CD4-positive, alpha-beta T cell treated with Interleukin-10 for 1 hour (primary cell): ENCODE measurements at regions not wholly inside any gene's neighbourhood (a gene's known extent, or its start where the extent isn't known, plus 50 kb on each side); places are given as distances from the start of the nearest gene placed in this dataset.
"Not testable (repeated sequence)": the region's sequence is repeated elsewhere in the genome, so short reads cannot be mapped to it uniquely, and the experiment has no call there.

ENCODE experiments used
- DNase-seq: peaks from one replicate; pipeline ENCODE4 v3.0.0-alpha.2; 2020

DNA sequence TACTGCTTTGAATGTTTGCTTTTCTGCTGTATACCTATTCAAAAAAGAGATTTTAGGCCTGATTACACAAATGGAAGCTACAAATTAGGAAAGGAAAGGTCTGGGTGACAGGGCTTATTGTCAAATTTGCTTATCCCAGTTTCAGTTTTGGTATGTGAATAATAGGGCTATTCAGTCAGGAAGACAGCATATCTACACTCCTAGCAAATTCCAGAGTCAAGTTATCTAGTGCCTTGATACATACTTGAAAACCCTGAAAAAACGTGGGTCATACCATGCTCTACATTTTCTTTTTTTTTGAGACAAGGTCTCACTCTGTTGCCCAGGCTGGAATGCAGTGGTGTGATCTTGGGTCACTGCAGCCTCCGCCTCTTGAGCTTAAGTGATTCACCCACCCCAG lies 59.2 kb upstream of the CCDC180 start:
- not testable (repeated sequence) for DNase-seq

DNA sequence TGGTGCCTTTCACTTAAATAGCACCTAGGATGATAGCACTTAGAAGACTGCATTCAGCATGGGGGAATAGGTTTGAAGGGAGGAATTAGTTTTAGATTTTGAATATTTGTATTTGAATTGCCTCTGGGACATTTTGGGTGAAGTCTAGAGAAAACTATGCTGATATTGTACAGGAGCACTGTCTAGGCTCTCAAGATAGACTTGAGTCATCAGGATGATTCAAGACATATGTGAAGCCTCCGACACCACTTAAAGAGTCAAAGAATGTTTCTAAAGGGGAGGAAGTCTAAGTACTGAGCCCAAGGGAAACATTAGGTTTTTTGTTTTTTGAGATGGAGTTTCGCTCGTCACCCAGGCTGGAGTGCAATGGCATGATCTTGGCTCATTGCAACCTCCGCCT lies 63.9 kb upstream of the CCDC180 start:
- no peak for DNase-seq

DNA sequence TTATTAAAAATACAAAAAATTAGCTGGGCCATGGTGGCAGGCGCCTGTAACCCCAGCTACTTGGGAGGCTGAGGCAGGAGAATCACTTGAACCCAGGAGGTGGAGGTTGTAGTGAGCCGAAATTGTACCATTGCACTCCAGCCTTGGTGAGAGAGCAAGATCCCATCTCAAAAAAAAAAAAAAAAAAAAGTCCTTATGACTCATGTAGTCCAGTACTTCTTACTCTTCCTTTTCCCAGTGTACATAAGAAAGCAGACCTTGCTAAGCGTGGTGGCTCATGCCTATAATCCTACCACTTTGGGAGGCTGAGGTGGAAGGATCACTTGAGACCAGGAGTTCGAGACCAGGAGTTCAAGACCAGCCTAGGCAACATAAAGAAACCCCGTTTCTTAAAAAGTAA lies 66.0 kb upstream of the CCDC180 start:
- DNase-seq: not testable (repeated sequence)

DNA sequence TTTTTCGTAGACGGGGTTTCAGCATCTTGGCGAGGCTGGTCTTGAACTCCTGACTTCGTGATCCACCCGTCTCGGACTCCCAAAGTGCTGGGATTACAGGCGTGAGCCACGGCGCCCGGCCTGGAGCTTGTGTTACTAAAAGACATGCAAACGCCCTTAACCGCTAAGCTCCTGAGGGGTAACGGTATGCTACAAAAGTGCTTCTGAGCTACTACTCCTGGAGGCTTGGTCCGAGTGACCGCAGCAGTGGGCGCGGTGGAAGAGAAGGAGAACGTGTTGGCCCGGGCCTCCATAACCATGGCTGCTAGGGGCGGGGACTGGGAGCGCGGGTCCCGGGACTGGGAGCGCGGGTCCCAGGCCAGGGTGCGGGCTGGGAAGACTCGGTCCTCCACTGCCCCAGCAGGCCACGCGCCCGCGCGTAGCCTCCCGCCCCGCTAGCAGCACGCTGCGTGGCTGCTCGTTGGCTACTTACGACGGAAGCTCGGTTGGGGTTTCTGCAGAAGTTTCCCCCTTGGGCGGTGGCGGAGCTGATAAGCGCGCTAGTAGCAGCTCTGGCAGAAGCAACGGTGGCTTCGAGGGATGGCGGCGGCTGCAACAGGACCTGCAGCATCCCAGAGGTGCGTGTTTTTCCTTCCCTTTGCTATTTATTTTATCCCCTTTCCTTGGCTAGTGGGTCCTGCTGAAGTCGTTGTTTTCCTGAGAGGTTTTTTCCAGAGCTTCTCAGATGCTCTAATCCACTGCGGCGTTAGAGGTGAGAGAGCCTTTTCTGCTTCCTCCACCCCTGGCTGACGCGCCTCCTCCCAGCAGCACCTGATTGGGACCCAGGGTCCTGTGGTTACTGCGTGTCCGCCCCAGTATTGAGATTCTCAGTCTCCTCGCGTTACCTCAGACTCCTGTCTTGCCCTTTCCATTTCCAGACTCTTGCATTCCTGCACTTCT lies 69.2 kb upstream of the CCDC180 start:
- peak; percentile 77 for DNase-seq

DNA sequence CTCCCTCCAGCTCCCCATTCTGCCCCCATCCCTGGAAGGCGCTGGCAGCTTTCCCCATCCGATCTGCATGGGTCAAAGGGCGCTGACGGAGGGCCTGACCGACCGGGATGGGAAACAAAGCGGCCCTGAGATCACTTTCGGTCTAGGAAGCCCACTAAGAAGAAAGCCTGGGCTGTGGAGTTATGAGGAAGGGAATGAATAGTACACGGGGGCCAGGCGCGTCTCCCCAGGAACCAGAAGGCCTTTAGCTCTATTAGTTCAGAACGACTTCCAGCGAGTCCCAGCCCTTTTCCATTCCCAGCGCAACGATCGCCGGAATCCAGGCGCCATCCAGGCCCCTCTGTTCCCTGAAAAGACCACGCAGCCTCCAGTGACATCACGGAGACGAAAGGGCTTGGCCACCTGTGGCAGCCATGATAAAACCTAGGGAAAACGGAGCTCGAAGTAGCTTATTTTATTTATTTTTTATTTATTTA lies 70.1 kb upstream of the CCDC180 start:
- DNase-seq: no peak

DNA sequence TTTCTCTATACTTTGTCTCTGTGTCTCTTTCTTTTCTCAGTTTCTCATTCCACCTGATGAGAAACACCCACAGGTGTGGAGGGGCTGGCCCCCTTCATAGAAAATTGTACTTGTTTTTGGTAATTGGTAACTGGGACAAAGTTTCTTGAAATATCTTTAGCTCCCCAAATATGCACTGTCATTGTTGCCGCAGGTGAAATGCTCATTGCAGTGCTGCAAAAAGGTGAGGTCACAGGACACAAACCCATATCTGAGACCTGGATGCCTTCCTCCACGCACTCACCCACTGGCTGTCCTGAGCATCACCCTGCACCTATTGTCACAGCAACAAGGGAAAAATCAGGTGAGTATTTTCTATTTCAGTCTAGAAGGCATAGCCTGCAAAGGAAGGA lies 74.5 kb upstream of the CCDC180 start:
- DNase-seq: not testable (repeated sequence)

DNA sequence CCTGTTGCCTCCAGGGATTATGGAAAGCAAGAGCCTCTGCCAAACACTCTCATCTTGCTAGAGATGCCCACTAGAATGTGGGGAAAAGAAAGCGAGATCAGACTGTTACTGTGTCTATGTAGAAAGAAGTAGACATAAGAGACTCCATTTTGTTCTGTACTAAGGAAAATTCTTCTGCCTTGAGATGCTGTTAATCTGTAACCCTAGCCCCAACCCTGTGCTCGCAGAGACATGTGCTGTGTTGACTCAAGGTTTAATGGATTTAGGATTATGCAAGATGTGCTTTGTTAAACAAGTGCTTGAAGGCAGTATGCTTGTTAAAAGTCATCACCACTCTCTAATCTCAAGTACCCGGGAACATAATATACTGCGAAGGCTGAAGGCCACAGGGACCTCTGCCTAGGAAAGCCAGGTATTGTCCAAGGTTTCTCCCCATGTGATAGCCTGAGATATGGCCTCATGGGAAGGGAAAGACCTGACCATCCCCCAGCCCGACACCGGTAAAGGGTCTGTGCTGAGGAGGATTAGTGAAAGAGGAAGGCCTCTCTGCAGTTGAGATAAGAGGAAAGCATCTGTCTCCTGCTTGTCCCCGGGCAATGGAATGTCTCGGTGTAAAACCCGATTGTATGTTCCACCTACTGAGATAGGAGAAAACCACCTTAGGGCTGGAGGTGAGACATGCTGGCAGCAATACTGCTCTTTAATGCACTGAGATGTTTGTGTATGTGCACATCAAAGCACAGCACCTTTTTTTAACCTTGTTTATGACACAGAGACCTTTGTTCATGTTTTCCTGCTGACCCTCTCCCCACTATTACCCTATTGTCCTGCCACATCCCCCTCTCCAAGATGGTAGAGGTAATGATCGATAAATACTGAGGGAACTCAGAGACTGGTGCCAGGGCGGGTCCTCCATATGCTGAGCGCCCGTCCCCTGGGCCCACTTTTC lies 75.1 kb upstream of the CCDC180 start:
- DNase-seq: not testable (repeated sequence)

DNA sequence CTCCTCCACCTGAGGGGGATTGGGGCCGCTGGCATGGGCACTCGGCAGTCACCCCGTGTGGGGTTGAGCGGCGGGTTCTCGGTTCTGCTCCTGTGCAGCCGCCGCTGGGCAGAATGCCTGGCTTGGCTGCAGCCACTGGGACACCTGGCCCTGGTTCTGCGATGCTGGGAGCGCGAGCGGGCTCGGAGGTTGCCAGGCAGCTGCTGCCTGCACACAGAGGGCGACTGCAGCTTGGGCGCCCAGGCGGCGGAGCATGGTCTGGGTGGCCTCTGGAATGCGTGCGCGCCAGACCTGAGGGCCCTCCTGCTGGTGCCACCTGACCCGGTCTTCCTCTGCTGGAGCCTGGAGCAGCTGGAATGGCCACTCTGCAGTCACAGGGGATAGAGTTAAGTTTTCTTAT lies 85.1 kb upstream of the CCDC180 start:
- DNase-seq: not testable (repeated sequence)

DNA sequence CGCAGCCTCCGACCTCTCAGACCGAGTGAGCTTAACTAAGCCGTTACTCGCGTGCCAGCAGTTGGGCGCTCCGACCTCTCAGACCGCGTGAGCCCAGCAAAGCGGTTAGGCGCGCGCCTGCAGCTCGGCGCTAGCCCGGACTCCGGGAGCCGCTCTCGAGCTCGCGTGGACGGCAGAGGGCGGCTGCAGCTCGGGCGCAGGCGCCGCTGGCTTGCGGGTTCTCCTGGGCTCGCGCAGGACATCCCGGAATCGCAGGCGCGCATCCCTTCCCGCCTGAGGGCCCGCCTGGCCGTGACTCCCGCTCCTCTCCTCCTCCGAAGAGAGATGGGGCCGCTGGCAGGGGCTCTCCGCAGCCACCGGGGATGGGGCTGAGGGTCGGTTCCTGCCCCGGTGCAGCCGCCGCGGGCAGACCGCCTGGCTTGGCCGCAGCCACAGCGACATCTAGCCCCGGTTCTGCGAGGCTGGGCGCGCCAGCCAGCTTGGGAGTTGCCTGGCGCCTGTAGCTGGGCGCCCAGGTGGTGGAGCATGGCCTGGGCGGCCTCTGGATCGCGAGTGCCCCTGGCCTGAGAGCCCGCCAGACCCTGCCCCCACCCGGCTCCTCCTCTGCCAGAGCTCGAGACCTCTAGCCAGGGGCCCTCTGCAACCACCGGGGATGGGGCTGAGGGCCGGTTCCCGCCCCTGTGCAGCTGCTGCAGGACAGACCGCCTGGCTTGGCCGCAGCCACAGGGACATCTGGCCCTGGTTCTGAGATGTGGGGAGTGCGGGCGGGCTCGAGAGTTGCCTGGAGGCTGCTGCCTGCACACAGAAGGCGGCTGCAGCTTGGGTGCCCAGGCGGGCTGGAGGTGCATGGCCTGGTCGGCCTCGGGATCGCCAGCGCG lies 85.7 kb upstream of the CCDC180 start:
- DNase-seq: peak; percentile 50

DNA sequence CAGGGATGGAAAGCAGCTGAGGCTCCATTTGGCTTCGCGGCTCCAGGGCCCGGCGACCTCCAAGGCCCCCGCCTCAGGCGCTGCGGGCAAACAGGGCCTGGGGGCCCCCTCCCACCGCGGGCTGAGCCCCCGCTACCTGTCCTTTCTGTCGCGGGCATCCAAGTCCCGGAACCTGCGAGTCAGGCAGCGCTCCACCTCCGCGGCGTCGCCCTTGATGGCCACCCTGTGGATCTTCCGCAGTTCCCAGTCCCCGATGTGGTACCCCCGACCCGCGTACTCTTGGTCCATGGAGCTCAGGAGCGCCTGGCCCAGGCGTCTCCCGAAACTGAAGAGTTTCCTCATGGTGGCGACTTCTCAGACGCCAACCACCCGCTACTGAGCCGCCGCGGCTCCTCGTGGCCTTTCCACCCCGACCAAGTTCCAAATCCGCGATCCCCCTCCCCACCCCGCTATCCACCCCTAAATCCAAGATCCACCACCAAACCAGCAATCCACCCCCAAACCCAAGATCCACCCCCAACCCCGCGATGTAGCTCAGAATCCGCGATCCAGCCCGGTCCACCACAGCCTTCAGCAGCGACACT lies 86.5 kb upstream of the CCDC180 start:
- DNase-seq: no peak

DNA sequence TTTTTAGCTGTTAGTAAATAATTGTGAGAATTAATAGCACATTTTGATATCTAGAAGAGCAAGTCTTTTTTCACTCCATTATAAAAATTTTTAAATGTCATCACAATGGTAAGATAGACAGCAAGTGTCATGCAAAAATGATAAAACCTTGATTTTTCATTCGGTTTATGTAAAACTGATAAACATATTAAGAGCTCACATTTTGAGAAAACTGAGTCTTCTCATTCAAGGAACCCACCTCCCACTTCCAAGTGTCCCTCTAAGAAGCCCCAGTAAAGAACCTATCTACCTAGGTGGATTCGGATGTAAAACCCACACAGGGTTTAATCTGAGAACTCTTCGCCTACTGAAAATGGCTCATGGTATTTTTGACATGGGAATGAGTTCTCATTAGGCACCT lies 87.1 kb upstream of the CCDC180 start:
- DNase-seq: not testable (repeated sequence)

DNA sequence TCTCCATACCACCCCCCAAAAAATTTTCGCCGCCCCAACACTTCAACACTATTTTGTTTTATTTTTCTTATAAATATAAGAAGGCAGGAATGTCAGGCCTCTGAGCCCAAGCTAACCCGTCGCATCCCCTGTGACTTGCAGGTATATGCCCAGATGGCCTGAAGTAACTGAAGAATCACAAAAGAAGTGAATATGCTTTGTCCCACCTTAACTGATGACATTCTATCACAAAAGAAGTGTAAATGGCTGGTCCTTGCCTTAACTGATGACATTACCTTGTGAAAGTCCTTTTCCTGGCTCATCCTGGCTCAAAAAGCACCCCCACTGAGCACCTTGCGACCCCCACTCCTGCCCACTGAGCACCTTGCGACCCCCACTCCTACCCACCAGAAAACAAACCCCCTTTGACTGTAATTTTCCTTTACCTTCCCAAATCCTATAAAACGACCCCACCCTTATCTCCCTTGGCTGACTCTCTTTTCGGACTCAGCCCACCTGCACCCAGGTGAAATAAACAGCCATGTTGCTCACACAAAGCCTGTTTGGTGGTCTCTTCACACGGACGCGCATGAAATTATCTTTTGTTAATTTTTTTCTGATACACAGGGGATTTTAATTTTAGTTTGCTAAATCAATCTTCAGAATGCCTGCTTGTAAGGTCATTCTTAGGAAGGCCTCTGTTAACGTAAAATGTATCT lies 87.9 kb upstream of the CCDC180 start:
- DNase-seq: not testable (repeated sequence)

DNA sequence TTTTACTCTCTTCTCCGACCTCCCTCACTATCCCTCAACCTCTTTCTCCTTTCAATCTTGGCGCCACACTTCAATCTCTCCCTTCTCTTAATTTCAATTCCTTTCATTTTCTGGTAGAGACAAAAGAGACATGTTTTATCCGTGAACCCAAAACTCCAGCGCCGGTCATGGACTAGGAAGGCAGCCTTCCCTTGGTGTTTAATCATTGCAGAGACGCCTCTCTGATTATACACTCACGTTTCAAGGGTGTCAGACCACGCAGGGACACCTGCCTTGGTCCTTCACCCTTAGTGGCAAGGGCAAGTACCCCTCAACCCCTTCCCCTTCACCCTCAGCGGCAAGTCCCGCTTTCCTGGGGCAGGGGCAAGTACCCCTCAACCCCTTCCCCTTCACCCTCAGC lies 92.3 kb upstream of the CCDC180 start:
- DNase-seq: not testable (repeated sequence)

DNA sequence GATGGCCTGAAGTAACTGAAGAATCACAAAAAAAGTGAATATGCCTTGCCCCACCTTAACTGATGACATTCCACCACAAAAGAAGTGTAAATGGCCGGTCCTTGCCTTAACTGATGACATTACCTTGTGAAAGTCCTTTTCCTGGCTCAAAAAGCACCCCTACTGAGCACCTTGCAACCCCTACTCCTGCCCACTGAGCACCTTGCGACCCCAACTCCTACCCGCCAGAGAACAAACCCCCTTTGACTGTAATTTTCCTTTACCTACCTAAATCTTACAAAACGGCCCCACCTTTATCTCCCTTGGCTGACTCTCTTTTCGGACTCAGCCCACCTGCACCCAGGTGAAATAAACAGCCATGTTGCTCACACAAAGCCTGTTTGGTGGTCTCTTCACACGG lies 92.9 kb upstream of the CCDC180 start:
- DNase-seq: not testable (repeated sequence)

DNA sequence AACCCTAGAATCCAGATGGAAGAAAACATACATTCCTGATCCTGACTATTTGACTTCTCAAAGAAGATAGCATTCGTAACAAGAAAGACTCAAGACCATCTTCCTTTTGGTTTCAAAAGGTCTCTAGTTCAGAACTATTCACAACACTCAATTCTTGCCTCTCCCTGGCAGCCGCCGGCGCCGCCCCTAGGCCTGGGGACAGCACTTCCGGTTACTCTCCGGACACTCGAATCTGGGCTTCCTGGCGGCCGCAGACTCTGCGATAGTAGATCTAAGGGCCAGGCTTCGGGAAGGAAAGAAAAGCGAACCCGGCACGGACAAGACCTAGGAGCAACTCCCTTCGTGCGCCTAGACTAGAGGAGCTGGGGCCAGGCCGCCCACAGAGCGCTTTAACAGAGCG lies 107.8 kb upstream of the CCDC180 start:
- DNase-seq: not testable (repeated sequence)

DNA sequence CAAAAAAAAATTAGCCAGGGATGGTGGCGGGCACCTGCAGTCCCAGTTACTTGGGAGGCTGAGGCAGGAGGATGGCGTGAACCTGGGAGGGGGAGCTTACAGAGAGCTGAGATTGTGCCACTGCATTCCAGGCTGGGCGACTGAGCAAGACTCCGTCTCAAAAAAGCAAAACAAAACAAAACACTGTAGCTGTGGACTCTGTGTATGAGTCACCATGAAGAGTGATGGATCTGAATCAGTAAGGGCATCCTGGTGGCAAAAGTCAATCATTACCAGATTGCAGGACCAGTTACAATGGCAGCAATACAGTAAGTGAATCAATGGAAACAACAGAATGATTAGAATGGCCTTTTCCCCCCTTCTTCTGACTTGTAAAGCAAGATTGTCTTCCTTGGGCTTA lies 113.7 kb upstream of the CCDC180 start:
- DNase-seq: not testable (repeated sequence)

DNA sequence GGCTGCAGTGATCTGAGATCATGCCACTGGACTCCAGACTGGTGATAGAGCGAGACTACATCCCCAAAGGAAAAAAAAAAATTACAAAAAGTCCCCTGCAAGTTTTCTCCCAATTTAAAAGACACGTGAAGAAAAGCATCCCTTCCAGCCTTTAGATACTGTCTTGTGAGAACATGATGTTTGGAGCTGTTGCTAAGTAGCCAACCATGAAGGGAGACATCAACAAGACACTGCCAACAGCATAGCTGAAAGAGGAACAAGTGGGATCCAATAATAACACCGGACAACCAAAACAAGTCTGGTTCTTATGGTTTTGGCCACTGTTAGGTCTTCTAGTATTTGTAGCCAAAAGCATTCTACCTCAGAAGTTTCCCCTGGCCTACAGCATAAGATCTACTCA lies 118.9 kb upstream of the CCDC180 start:
- no peak for DNase-seq

DNA sequence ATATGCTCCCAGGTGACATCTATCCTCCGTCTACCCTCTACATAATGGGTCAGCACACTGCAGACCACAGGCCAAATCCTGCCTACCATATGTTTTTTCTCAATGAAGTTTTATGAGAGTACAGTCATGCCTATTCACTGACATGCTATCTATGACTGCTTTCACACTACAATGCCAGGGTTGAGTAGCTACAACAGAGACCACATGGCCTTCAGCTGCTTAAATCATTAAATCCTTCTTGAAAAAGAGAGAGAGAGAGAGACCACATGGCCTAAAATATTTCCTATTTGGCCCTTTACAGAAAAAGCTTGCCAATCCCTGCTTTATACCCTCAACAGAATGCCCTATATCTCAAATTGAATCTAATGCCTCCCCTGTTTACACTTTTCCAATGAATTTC lies 119.8 kb upstream of the CCDC180 start:
- not testable (repeated sequence) for DNase-seq

DNA sequence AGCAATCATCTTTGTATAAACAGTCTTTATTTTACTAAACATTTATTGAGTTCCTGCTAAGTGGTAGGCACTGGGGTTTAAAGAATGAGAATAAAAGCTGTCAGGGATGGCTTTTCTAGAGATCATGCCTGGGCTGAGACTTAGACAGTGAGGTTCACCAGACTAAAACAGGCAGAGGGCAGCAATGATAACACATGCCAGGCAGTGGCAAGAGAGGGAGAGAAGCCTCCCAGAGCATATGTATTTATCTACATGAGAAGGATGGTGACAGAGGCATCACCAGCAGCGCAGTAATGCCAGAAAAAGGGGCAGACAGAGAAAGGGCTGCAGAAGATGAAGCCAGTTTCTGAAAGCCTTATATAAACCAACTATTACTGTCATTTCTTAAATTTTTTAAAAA lies 121.0 kb upstream of the CCDC180 start:
- no peak for DNase-seq

DNA sequence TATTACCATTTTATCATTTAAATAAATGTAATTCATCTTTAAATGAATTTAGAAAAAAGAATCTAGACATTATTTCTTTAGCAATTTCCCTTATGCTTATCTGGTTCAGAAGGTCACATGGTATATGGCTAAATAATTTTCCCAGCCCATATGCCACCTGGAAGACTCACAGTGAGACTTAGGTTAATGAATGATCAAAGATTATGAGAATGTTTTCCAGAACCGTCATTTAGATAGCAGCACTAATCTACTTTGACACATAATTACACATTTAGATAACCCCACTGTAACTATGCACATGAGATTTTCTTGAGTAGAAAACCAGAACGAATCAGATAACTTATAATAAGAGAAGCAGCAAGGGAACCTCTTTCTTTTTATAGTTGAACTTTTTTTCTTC lies 124.9 kb upstream of the CCDC180 start:
- not testable (repeated sequence) for DNase-seq

DNA sequence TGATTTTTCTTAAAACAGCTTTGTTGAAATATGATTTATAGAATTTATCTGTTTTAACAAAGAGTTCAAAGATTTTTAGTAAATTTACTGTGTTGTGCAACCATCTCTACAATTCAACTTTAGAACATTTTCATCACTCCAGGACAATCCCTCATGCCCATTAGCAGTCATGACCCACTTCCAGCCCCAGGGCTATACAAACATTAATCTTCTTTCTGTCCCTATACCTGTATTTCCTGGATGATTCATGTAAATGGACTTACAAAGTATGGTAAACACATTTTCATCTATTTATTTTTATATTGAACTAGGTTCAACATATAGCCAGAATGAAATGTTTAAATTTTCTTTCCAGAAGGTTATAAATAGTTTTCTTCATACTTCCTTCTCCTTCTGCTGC lies 127.8 kb upstream of the CCDC180 start:
- no peak for DNase-seq
